ENCODE measurements at regions not wholly inside any gene's neighbourhood (a gene's known extent, or its start where the extent isn't known, plus 50 kb on each side); places are given as distances from the start of the nearest gene placed in this dataset.

DNA sequence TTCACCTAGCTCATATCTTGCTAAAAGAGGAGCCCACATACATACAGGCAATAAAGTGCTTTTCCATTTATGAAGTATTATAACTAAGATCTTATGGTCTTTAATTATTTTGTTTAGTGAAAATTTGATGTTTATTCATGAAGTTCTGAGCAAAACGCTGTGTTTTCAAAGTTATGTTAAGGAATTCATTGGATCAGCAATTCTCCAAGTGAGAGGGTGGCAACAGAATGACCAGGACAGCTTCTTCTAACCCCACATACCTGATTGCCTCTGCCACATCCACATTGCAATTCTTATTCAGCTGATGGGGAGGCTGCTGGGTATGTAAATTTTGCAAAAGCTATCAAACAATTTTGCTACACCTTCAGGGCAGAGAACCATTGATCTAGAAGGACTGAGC is 116.8 kb downstream of the OGFRL1 start:
- TF ChIP-seq POLR2A (IDR thresholded peaks at IDR 0.05): no peak
- TF ChIP-seq, protein P1, sequence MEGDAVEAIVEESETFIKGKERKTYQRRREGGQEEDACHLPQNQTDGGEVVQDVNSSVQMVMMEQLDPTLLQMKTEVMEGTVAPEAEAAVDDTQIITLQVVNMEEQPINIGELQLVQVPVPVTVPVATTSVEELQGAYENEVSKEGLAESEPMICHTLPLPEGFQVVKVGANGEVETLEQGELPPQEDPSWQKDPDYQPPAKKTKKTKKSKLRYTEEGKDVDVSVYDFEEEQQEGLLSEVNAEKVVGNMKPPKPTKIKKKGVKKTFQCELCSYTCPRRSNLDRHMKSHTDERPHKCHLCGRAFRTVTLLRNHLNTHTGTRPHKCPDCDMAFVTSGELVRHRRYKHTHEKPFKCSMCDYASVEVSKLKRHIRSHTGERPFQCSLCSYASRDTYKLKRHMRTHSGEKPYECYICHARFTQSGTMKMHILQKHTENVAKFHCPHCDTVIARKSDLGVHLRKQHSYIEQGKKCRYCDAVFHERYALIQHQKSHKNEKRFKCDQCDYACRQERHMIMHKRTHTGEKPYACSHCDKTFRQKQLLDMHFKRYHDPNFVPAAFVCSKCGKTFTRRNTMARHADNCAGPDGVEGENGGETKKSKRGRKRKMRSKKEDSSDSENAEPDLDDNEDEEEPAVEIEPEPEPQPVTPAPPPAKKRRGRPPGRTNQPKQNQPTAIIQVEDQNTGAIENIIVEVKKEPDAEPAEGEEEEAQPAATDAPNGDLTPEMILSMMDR (IDR thresholded peaks at IDR 0.05 in 4 of 5, conservative IDR thresholded peaks at IDR 0.05 in 1 of 5): no peak
